Forelimb muscle (tissue), 1 donor: ENCODE measurements at regions not wholly inside any gene's neighbourhood (a gene's known extent, or its start where the extent isn't known, plus 50 kb on each side); places are given as distances from the start of the nearest gene placed in this dataset.

Source experiments
- DNase-seq: peaks from one replicate; pipeline ENCODE4 v3.0.0-alpha.2; 2013; ENCODE audit warnings: low read depth

- DNase-seq, result no peak
Observed at GRCh38 chr14:98953551-98954348, 318.2 kb downstream of the BCL11B start.

DNA sequence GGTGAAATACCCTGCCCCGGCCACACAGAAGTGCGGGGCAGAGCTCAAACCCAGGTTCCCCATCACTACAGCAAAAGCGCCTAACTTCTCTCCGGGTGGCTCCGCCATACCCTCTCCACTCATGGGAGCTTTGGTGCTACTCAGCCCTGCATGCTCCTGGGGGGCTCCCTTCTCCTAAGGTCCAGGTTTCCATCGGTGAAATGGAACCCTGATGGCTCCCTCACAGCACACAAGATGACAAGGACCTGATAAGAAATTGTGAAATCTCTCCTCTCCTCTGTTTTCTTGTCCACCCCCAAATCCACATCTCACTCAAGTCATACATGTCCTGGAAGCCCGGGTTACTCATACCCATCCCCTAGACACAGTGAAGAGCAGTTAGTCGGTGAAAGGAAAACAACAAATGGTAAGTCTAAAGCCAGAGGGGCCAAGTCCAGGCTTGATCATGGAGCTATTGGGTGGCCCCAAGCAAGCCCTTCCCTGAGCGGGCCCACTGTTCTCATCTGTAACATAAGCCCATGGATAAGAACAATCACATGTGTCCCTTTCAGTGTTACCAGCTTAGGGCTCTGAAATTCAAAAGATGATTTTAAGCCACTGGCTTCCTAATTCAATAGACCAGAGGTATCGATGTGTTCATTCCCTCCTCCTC lies 317.5 kb downstream of the BCL11B start:
- no peak for DNase-seq

DNA sequence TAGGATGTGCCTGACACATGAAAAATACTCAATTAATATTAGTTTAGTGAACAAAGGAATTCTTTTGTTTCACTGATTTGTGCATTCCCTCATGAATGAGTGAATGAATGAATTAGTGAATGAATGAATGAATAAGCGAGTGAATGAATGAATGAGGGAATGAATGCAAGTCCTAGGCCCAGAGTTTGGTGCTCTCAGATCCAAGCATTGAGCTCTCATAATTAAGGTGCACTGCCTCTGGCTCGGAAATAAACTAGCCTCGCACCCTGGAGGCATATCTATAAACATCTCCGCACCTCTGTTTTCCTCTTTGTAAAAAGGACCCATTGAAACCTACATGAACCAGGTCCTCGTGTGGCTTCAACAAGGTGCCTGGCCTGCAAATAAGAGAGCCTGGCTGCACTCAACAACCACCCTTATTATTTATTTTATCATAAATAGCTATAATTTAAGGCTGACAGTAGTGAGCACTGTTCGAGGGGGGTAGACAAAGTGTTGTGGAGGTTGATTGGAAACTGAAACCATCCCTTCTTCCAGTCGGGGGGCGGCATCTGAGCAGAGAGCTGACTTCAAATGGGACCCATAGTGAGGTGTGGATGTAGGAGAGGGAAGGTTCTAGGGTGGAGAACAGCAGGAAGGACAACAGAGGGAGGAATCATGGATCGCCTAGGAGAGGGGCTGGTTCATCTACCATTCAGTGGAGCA lies 316.8 kb downstream of the BCL11B start:
- DNase-seq, result no peak

DNA sequence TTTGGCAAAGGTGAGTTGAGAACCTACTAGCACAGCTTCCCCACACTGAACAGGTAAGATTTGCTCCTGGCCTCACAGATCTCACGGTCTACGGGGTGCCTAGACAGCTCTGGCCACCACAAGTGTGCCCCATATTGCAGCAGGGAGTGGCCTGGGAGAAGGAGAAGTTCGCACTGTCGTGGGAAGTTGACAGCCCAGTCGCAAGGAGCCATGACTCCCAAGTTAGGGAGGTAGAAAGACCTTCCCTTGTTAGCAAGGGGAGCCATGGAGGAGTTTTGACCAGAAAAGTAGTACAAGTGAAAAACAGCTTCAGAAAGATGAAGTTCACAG lies 316.3 kb downstream of the BCL11B start:
- DNase-seq, result no peak

DNA sequence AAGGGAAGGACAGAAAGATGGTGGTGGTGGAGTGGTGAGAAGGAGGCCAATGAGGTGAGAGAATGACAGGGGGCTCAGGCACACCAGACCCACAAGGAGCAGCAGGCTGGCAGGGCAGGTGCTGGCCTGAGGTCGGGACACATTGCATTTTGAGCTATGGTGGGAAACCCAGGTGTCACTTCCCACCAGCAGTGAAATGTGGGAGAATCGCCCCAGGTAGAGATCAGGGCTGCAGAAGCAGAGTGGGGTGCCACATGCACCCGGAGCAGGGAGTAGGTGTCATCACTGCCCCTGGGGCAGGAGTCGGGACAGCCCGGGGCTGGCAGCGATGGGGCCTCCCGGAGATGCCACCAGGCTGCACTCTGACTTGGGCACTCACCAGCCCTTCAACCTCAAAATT lies 315.8 kb downstream of the BCL11B start:
- DNase-seq, result no peak

DNA sequence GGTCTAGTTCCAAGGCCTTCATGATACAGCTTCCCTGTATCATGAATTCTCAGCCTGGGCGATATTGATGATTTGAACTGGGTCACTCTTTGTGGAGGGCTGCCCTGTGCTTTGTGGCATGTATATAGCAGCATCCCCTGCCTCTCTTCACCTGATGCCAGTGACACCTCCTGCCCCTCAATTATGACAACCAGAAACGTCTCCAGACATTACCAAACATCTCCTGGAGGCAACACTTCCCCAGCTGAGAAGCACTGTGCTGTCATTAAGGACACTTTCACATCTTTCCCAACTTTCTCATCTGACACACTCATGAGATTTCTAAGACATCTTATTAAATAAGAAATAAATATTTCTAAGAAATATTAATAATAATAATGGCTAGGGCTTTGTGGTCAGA lies 315.3 kb downstream of the BCL11B start:
- DNase-seq, result no peak

DNA sequence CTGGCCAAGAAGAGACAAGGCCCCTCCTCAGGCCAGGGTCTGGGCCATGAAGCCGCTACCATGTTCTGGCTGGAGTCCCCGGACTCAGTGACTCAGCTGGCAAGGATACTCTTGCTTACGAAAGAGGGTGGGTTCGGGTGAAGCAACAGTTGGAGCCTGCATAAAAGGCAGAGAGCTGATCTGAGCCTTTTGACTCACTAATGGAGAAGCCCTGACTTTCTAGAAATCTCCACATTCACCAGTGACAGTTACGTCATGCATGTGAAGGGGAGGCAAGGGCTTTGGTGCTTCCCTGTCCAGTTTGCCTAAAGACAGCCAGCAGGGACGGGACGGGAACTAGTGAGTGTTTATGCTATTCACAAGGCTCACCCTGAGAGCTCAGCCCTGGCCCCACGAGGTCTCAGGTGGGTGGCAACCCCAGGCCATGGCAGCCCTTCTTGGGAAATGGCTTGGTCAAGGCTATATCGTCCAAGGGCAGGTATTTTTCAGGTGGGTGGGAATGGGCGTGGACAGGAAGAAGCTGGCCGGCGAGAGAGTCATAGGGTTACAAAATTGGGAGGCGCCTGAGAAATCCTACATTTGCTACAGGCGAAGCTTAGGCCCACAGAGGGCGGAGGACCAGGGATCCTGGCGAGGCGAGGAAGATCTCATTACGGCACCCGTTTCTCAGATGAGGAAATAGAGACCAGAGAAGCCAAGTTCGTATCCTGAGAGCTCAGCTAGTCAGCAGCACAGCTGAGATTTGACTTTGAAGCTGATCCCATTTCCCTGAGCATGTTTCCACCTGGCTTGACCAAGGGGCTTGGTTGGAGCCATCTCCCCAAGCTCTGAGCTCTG lies 314.6 kb downstream of the BCL11B start:
- peak; percentile 40 for DNase-seq

DNA sequence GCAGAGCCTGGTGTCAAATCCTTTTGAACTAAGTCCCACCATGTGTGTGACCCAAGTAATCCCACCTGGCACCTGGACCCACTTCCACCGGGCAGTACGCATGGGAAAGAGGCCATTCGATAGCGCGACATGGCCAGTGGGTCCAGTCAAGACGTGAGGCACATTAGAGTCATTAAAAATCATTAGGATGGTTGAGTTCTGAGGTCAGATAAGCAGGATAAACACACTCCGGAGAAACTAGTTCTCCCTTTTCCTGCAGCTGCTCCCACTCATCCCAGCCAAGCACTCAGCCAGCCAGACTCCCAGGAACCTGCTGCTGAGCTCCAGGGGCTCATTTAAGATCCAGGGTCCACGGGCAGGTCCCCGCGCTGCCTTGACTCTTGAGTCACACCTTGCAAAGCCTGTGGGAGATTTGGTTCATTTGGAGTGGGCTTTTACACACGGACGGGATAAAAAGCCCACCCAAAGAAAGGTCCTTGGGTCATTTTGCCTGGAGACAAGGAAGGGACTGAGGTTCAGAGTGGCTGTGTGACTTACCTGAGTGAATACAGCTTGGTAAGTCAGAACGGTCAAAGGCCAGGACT lies 313.9 kb downstream of the BCL11B start:
- no peak for DNase-seq

DNA sequence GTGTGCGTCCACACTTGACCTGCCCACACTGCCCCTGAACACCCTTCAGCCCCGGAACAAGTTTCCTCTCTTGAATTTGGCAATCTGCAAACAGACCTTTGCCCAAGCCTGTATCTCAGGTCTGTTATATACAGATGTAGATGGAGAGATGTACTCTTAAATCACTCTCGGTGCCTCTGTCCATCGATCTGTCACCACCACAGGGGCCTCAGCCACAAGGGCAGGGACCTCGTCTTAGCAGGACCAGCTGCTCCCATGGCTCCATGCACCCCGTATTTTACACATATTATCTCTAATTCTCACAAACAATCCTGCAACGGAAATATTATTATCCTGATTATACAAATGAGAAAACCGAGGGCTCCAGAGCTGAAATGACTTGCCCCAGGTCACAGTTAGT lies 313.4 kb downstream of the BCL11B start:
- no peak for DNase-seq

- no peak for DNase-seq
Observed at GRCh38 chr14:98959410-98959809, 312.6 kb downstream of the BCL11B start.

DNA sequence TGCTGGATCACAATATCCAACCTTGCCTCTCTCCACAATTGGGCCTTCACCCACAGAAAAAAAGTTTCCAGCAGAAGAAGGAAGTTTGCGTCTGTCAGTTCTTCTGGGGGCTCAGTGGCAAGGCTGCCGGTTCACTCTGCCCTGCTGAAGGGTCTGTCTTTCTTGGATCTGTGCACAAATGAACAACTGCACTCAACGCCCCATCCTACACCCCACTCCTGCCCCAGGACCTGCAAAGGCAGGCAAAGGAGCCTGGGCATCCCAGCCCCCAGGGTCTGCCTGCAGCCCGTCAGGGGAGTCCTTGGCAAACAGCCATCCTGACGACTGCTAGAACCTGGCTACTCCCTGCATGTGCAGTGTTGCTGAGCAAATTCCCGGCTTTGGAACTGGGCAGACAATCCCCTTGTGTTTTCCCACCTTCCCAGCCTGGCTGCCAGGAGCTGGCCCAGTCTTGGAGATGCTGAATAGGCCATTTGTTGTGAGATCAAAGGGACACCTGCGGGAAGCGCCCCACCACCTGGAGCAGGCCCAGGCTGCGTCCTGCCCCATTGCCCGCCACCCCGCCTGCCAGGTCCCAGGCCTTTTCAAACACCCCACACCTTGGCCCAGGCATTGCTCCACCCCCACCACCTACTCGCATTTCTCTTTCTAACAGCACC lies 311.9 kb downstream of the BCL11B start:
- no peak for DNase-seq

GRCh38 chr14:98960617-98961013 lies 311.4 kb downstream of the BCL11B start:
- DNase-seq, result no peak

DNA sequence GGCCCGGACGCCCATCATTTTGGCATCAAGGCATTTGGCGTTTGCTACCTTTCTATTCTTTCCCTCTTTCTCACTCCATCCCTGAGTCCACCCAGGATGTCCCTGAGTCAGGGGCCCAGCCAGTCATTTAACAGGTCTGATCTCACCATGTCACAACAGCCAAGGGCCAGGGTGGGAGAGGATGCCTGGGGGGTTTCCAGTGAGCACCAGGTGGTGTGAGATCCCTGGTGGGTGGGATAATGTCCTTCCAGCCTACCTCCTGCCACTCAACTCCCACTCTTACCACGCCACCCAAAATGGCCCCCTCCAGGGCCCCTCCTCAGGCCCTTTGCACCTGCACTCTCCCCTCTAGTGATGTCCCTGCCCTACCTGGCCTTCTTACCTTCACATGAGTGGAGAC lies 310.8 kb downstream of the BCL11B start:
- DNase-seq, result no peak

GRCh38 chr14:98962118-98962517 lies 309.9 kb downstream of the BCL11B start:
- no peak for DNase-seq

- no peak for DNase-seq
Observed at GRCh38 chr14:98963610-98964009, 308.4 kb downstream of the BCL11B start.

GRCh38 chr14:98964171-98964570 lies 307.8 kb downstream of the BCL11B start:
- no peak for DNase-seq

GRCh38 chr14:98965076-98965475 lies 306.9 kb downstream of the BCL11B start:
- DNase-seq, result no peak

DNA sequence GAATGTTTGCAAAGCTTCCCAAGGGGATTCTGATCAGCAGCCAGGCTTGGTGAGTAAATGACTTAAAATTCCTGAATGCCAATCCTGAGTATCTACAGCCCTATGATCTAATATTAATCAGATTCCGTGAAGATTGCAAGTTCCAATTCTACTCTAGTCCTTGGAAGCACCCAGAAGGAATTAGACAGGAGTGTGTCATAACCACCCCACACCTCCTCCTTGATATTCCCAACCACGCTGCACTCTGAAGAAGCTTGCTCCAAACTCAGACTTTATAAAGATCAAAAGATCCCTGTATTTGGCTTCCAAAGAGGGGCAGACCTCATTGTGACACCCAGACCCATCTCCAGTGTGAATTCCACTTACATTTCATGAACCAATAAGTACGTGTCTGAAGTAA lies 306.0 kb downstream of the BCL11B start:
- DNase-seq, result no peak

DNA sequence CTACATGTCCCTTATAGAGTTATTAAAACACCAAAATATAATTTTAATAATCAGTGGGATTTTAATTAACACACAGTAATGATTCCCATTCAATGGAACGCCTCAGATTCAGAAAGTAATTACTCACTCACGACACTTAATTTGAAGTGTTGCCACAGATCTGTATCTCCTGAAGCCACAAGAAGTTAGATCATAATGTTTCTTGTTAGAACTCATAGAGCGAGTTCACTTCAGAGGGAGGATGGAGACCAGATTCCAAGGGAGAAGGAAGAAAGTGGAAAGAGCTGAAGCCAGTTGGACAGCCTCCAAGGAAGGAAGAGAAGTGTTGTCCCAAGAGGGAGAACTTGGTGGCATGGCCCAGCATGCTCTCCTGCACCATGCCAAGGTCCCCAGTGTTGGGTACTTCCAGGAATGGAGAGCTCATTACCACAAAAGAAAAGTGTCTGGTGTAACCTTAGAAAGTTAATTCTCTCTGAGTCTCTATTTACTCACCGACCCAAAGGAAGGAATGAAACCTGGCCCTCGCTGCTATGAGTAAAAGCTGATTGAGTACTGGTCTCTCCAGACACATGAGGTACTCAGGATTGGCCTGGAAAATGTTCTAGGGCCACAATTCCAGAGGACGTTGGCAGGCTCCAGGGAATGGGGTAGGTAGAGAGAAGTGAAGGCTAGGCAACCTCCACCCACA lies 305.4 kb downstream of the BCL11B start:
- DNase-seq, result no peak

DNA sequence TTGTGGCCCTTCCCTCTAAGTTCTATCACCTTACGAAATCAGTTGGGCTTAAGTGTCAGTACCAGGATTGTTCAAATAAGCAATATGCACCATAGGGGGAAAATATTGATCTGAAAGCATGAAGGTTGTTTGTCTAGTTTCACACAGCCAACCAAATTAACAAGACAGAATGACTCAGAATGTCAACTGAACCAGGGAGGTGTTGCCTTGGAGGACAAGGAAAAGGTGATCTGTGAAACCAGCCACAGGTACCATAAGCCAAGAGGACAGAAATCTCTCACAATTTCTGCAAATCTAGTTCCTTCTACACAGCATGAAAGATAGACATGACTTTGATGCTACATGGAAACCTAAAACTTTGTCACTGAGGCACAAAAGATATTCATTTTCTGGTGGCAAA lies 297.9 kb downstream of the BCL11B start:
- no peak for DNase-seq

DNA sequence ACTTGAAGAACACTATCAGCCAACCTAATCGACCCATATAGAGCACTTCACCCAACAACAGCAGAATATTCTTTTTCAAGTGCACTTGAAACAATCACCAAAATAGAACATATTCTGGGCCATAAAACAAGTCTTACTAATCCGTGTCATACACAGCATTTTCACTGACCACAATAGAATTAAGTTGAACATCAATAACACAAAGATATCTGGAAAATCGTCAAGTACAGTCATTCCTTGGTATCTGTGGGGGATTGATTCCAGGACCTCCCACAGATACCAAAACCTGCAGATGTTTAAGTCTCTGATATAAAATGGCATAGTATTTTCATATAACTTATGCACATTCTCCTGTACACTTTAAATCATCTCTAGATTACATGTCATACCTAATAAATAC lies 295.7 kb downstream of the BCL11B start:
- DNase-seq, result no peak
